Osteocyte (in vitro differentiated cells): ENCODE measurements at regions not wholly inside any gene's neighbourhood (a gene's known extent, or its start where the extent isn't known, plus 50 kb on each side); places are given as distances from the start of the nearest gene placed in this dataset.
"Not testable (repeated sequence)": the region's sequence is repeated elsewhere in the genome, so short reads cannot be mapped to it uniquely, and the experiment has no call there.

Source experiments
- DNase-seq: peaks from one replicate; pipeline ENCODE4 v3.0.0; 2021; ENCODE audit warnings: mixed read lengths; ENCODE audit not compliant: unreplicated experiment; ENCODE audit errors: extremely low spot score
- H3K27ac Mint-ChIP-seq: one replicate; pipeline ENCODE4 v1.8.0; 2021; ENCODE audit warnings: mild to moderate bottlenecking, mixed read lengths; ENCODE audit not compliant: unreplicated experiment
- H3K27me3 Mint-ChIP-seq: one replicate; pipeline ENCODE4 v1.8.0; 2021; ENCODE audit warnings: mixed read lengths; ENCODE audit not compliant: unreplicated experiment
- H3K36me3 Mint-ChIP-seq: one replicate; pipeline ENCODE4 v1.8.0; 2021; ENCODE audit warnings: mixed read lengths; ENCODE audit not compliant: unreplicated experiment
- H3K4me1 Mint-ChIP-seq: one replicate; pipeline ENCODE4 v1.8.0; 2021; ENCODE audit warnings: mixed read lengths; ENCODE audit not compliant: unreplicated experiment
- H3K4me3 Mint-ChIP-seq: one replicate; pipeline ENCODE4 v1.8.0; 2021; ENCODE audit warnings: mild to moderate bottlenecking, moderate library complexity, mixed read lengths; ENCODE audit not compliant: unreplicated experiment
- H3K9me3 Mint-ChIP-seq: one replicate; pipeline ENCODE4 v1.8.0; 2021; ENCODE audit warnings: mixed read lengths; ENCODE audit not compliant: unreplicated experiment
- CTCF ChIP-seq: fragments of 200-600 bp; sonication (generic); IDR thresholded peaks from 2 replicates; pipeline ENCODE4 v1.5.0; 2021; ENCODE audit warnings: antibody characterized with exemption, mild to moderate bottlenecking, moderate library complexity

DNA sequence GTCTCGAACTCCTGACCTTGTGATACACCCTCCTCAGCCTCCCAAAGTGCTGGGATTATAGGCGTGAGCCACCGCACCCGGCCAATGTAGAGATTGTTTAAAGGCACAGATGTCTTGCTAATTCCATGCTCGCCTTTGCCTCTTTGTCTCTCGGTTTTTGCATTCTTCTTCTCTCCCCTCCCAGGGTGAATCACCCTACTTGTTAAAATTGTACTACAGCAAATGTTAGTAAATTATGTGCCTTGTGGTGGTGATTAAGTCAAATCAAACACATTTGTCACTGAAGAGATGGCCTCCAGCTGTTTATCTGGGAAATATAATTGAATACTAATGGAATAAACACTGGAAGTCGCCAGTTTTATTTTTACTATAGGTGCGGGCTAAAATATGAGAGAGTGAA is 384.4 kb upstream of the AUTS2 start:
- no peak for TF ChIP-seq CTCF
- Mint-ChIP-seq H3K27ac (no peak overlapping the region), H3K27me3 (peaks cover 29% of the 10 kb centered on the region), H3K36me3 (no peaks in the 10 kb centered on the region), H3K4me1 (no peaks in the 10 kb centered on the region), H3K4me3 (no peak overlapping the region), H3K9me3 (no peaks in the 10 kb centered on the region)
- DNase-seq, result no peak

GRCh38 chr7:69215516-69215915 is 382.8 kb upstream of the AUTS2 start:
- H3K9me3 Mint-ChIP-seq, result not testable (repeated sequence)

DNA sequence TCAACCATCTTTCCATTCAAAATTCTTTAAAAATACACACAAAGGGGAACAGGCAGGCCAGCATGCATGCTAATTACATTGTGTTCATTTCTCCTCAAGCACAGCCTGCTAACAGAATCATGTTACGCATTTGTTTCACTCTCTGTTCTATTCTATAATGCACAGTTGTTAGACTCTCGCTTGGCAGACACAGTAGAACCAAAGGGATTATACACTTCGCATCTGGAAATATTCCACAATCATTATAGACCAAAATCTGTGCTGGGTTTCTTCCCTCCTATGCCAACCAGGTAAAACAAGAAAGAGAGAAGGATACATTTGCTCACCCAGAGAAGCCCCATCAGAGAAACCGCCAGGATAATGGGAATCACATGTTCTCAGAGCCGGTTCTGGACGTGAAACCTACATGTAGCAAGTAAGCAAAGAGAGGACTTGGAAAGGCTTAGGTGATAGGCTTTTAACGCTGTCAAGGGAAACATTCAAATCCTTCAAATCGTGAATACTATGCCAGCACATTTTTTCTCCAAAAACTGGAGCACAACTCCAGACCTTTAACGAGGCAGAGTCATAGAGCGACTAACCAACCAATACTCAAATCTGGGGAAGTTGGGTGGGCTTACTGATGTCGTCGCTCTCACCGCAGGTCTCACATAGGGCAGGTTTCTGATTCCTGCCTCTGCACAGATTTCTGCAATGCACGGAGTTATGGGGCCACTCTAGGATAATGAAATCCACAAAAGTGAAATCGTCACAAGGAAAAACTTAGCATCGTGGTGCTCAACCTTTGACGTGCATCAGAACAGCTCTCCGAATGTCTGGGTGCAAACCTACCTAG is 380.5 kb upstream of the AUTS2 start:
- TF ChIP-seq CTCF, result no peak
- H3K36me3 Mint-ChIP-seq, result no peaks in the 10 kb centered on the region
- no peaks in the 10 kb centered on the region for H3K4me1 Mint-ChIP-seq
- H3K4me3 Mint-ChIP-seq, result no peak overlapping the region
- no peaks in the 10 kb centered on the region for H3K9me3 Mint-ChIP-seq
- DNase-seq, result no peak
- H3K27me3 Mint-ChIP-seq, result peaks cover 36% of the 10 kb centered on the region
- no peak overlapping the region for H3K27ac Mint-ChIP-seq

More at GRCh38 chr7:69215516-69215915, 382.8 kb upstream of the AUTS2 start:
- not testable (repeated sequence) for DNase-seq, H3K4me1 Mint-ChIP-seq, H3K4me3 Mint-ChIP-seq, H3K27ac Mint-ChIP-seq, H3K36me3 Mint-ChIP-seq
- peaks cover 36% of the 10 kb centered on the region for H3K27me3 Mint-ChIP-seq

DNA sequence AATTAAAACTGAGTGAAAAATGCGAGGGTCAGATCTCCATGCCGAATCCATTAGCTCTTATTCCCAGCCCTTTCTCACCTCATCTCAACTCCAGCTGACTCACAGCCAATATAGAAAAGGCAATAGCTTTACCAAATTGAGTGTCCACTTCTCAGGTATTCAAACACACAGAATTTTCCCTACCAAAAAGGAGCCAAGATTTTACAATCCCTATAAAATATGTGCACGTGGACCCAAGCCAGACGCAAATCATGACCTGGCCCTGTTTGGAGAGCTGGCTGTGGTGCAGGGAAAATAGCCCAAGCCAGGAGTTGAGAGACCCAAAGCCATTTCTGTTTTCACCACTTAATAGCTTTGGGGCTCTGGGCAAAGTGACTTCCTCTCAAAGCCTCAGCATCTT is 379.7 kb upstream of the AUTS2 start:
- Mint-ChIP-seq H3K4me1 (no peaks in the 10 kb centered on the region), H3K27me3 (peaks cover 36% of the 10 kb centered on the region), H3K9me3 (no peaks in the 10 kb centered on the region), H3K36me3 (no peaks in the 10 kb centered on the region), H3K4me3 (no peak overlapping the region), H3K27ac (no peak overlapping the region)
- no peak for DNase-seq
- no peak for TF ChIP-seq CTCF

- TF ChIP-seq CTCF, result no peak
- H3K4me3 Mint-ChIP-seq, result no peak overlapping the region
- no peaks in the 10 kb centered on the region for H3K9me3 Mint-ChIP-seq
- peaks cover 36% of the 10 kb centered on the region for H3K27me3 Mint-ChIP-seq
- H3K4me1 Mint-ChIP-seq, result no peaks in the 10 kb centered on the region
- no peaks in the 10 kb centered on the region for H3K36me3 Mint-ChIP-seq
- no peak overlapping the region for H3K27ac Mint-ChIP-seq
- no peak for DNase-seq
Observed at GRCh38 chr7:69219381-69219780, 378.9 kb upstream of the AUTS2 start.
